ENCODE measurements at regions not wholly inside any gene's neighbourhood (a gene's known extent, or its start where the extent isn't known, plus 50 kb on each side); places are given as distances from the start of the nearest gene placed in this dataset.

- H3K27ac ChIP-seq (ENCODE audit: low read depth, low read length), result no peak overlapping the region
- H3K79me2 ChIP-seq (ENCODE audit: control insufficient read depth, insufficient read depth, low read length, unreplicated experiment), result no peaks in the 10 kb centered on the region
- H3K4me1 ChIP-seq (ENCODE audit: control insufficient read depth, insufficient read depth, low read length, unreplicated experiment), result no peaks in the 10 kb centered on the region
- H3K27me3 ChIP-seq (ENCODE audit: insufficient read depth, low read length), result peaks cover 26% of the 10 kb centered on the region
- no peaks in the 10 kb centered on the region for H3K36me3 ChIP-seq (ENCODE audit: insufficient read depth, low read length)
- H3K4me3 ChIP-seq (ENCODE audit: low read depth, low read length), result no peak overlapping the region
- no peak overlapping the region for H2AFZ ChIP-seq (ENCODE audit: low read length, unreplicated experiment)
Measured at GRCh38 chr4:77466430-77466829, 139.2 kb upstream of the CXCL13 start.

- H3K36me3 ChIP-seq (ENCODE audit: insufficient read depth, low read length), result no peaks in the 10 kb centered on the region
- no peaks in the 10 kb centered on the region for H3K79me2 ChIP-seq (ENCODE audit: control insufficient read depth, insufficient read depth, low read length, unreplicated experiment)
- no peak overlapping the region for H3K27ac ChIP-seq (ENCODE audit: low read depth, low read length)
- no peak overlapping the region for H2AFZ ChIP-seq (ENCODE audit: low read length, unreplicated experiment)
- H3K4me1 ChIP-seq (ENCODE audit: control insufficient read depth, insufficient read depth, low read length, unreplicated experiment), result no peaks in the 10 kb centered on the region
- peaks cover 57% of the 10 kb centered on the region for H3K27me3 ChIP-seq (ENCODE audit: insufficient read depth, low read length)
- no peak overlapping the region for H3K4me3 ChIP-seq (ENCODE audit: low read depth, low read length)
Measured at GRCh38 chr4:77471821-77472495, 133.7 kb upstream of the CXCL13 start.

DNA sequence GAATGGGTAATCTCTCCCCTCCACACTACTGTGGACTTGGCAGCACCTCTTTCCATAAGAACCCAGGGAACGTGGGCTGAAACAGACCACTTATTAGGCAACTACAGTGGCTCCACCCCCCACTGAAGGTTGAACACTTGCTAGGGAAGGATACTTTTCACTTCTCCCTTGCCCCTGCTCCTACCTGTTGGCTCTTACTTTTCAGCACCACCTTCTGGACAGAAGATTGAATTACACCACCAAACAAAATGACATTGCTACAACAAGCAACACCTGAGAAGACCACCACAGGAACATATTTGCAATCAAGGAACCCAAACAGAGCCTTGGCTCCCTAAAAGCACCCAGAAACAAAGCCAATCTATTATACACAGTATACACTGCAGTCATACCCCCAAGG lies 132.1 kb upstream of the CXCL13 start:
- no peaks in the 10 kb centered on the region for H3K79me2 ChIP-seq (ENCODE audit: control insufficient read depth, insufficient read depth, low read length, unreplicated experiment)
- H3K4me1 ChIP-seq (ENCODE audit: control insufficient read depth, insufficient read depth, low read length, unreplicated experiment), result no peaks in the 10 kb centered on the region
- H3K27me3 ChIP-seq (ENCODE audit: insufficient read depth, low read length), result peaks cover 65% of the 10 kb centered on the region
- no peak overlapping the region for H3K4me3 ChIP-seq (ENCODE audit: low read depth, low read length)
- H2AFZ ChIP-seq (ENCODE audit: low read length, unreplicated experiment), result no peak overlapping the region
- no peak overlapping the region for H3K27ac ChIP-seq (ENCODE audit: low read depth, low read length)
- H3K36me3 ChIP-seq (ENCODE audit: insufficient read depth, low read length), result no peaks in the 10 kb centered on the region

- H3K4me1 ChIP-seq (ENCODE audit: control insufficient read depth, insufficient read depth, low read length, unreplicated experiment), result no peaks in the 10 kb centered on the region
- peaks cover 39% of the 10 kb centered on the region; the same call in 1 of the 2 replicates for H3K27me3 ChIP-seq (ENCODE audit: insufficient read depth, low read length)
- no peak overlapping the region for H3K4me3 ChIP-seq (ENCODE audit: low read depth, low read length)
- H3K79me2 ChIP-seq (ENCODE audit: control insufficient read depth, insufficient read depth, low read length, unreplicated experiment), result no peaks in the 10 kb centered on the region
- H3K36me3 ChIP-seq (ENCODE audit: insufficient read depth, low read length), result no peaks in the 10 kb centered on the region
- H3K27ac ChIP-seq (ENCODE audit: low read depth, low read length), result no peak overlapping the region
- no peak overlapping the region for H2AFZ ChIP-seq (ENCODE audit: low read length, unreplicated experiment)
Measured at GRCh38 chr4:77481856-77482255, 123.8 kb upstream of the CXCL13 start.

DNA sequence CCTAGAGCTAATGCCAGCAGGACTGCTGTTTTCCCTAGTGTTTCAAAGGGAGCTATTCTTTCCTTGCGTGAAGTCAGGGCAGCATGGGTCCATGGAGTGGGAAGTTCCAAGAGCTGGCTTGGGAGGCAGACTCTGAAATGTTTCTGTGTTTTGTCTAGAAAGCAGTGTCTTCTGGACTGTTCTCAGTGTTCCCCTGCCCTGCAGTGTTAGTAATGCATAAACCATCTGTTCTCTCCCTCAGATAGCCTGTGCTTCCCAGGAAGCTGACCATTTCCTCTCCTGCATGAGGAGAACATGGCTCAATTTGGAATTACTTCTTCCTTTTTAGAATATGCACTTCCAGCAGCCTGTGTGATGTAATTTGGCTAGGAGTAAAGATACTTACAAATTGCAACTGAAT lies 116.7 kb upstream of the CXCL13 start:
- Histone ChIP-seq H3K27me3 (ENCODE audit: insufficient read depth, low read length) (peaks cover 41% of the 10 kb centered on the region), H3K4me1 (ENCODE audit: control insufficient read depth, insufficient read depth, low read length, unreplicated experiment) (no peaks in the 10 kb centered on the region), H3K36me3 (ENCODE audit: insufficient read depth, low read length) (no peaks in the 10 kb centered on the region), H3K4me3 (ENCODE audit: low read depth, low read length) (no peak overlapping the region), H3K27ac (ENCODE audit: low read depth, low read length) (no peak overlapping the region), H2AFZ (ENCODE audit: low read length, unreplicated experiment) (no peak overlapping the region), H3K79me2 (ENCODE audit: control insufficient read depth, insufficient read depth, low read length, unreplicated experiment) (no peaks in the 10 kb centered on the region)

GRCh38 chr4:77493120-77493752 lies 112.4 kb upstream of the CXCL13 start:
- no peak overlapping the region for H3K4me3 ChIP-seq (ENCODE audit: low read depth, low read length)
- no peak overlapping the region for H3K27ac ChIP-seq (ENCODE audit: low read depth, low read length)
- no peaks in the 10 kb centered on the region for H3K4me1 ChIP-seq (ENCODE audit: control insufficient read depth, insufficient read depth, low read length, unreplicated experiment)
- no peak overlapping the region for H2AFZ ChIP-seq (ENCODE audit: low read length, unreplicated experiment)
- H3K79me2 ChIP-seq (ENCODE audit: control insufficient read depth, insufficient read depth, low read length, unreplicated experiment), result no peaks in the 10 kb centered on the region
- H3K36me3 ChIP-seq (ENCODE audit: insufficient read depth, low read length), result no peaks in the 10 kb centered on the region
- peaks cover 34% of the 10 kb centered on the region for H3K27me3 ChIP-seq (ENCODE audit: insufficient read depth, low read length)

DNA sequence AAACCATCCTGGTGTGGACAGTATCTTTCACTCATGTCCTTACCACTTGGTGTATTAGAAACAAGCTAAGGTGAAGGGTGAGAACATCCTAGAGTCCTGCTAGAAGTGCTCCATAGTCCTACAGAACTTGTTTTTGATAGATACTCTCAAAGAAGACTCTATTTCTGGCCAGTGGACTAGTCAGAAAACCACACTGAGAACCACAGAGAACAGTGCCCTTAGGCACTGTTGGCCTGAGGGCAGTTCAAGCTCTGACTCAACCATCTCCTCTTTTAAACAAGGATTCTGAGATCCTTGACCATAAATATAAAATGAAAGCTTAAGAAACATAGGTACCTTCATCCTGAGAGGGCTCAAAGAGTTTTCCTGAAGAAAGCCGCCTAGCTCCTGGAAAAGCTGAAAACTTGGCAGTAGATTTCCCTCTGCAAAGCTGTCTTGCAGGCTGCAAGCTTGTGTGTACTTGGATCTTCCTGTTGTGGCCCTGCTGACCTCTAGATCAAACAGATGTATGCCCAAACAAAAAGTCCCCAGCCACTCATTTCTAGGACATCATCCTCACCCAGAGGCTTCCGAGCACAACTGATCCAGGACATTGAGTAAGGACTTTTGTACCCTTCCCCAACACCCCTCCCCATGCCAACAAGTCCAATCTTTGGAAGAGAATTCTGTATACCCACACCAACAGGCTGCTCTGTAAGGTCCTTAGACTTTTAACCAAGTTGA lies 111.6 kb upstream of the CXCL13 start:
- Histone ChIP-seq H3K27ac (ENCODE audit: low read depth, low read length) (no peak overlapping the region), H3K27me3 (ENCODE audit: insufficient read depth, low read length) (peaks cover 34% of the 10 kb centered on the region), H3K4me1 (ENCODE audit: control insufficient read depth, insufficient read depth, low read length, unreplicated experiment) (no peaks in the 10 kb centered on the region), H3K36me3 (ENCODE audit: insufficient read depth, low read length) (no peaks in the 10 kb centered on the region), H3K4me3 (ENCODE audit: low read depth, low read length) (no peak overlapping the region), H2AFZ (ENCODE audit: low read length, unreplicated experiment) (no peak overlapping the region), H3K79me2 (ENCODE audit: control insufficient read depth, insufficient read depth, low read length, unreplicated experiment) (no peaks in the 10 kb centered on the region)

GRCh38 chr4:77496457-77496856 lies 109.2 kb upstream of the CXCL13 start:
- no peak overlapping the region for H3K4me3 ChIP-seq (ENCODE audit: low read depth, low read length)

DNA sequence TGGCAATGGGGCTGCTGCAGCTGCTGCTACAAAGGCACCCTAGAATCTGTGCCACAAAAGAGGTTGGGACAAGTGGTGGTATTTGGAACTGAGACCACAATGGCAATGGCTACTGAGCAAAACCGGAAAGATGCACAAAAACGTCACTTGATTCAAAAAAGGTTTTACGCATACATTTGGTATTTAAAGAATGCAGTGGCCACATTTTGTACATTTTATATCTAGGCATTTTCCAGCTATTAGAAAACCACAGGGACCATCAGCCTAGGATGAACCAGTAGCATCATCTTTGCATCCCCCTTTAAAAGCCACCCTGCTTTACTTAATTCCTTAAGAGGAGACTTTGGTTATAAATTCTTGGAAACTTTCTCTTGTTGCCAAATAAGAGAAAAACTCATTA lies 104.8 kb upstream of the CXCL13 start:
- no peak overlapping the region for H2AFZ ChIP-seq (ENCODE audit: low read length, unreplicated experiment)
- H3K27ac ChIP-seq (ENCODE audit: low read depth, low read length), result peak overlapping the region; percentile 61
- H3K79me2 ChIP-seq (ENCODE audit: control insufficient read depth, insufficient read depth, low read length, unreplicated experiment), result no peaks in the 10 kb centered on the region
- peaks cover 15% of the 10 kb centered on the region for H3K4me1 ChIP-seq (ENCODE audit: control insufficient read depth, insufficient read depth, low read length, unreplicated experiment)
- no peaks in the 10 kb centered on the region for H3K36me3 ChIP-seq (ENCODE audit: insufficient read depth, low read length)
- H3K4me3 ChIP-seq (ENCODE audit: low read depth, low read length), result no peak overlapping the region; the same call in 1 of the 2 replicates
- peaks cover 9% of the 10 kb centered on the region; the same call in 1 of the 2 replicates for H3K27me3 ChIP-seq (ENCODE audit: insufficient read depth, low read length)

More at GRCh38 chr4:77496457-77496856, 109.2 kb upstream of the CXCL13 start:
- Histone ChIP-seq H2AFZ (ENCODE audit: low read length, unreplicated experiment) (no peak overlapping the region), H3K27ac (ENCODE audit: low read depth, low read length) (no peak overlapping the region), H3K4me1 (ENCODE audit: control insufficient read depth, insufficient read depth, low read length, unreplicated experiment) (peaks cover 11% of the 10 kb centered on the region), H3K79me2 (ENCODE audit: control insufficient read depth, insufficient read depth, low read length, unreplicated experiment) (no peaks in the 10 kb centered on the region), H3K27me3 (ENCODE audit: insufficient read depth, low read length) (peaks cover 20% of the 10 kb centered on the region), H3K36me3 (ENCODE audit: insufficient read depth, low read length) (no peaks in the 10 kb centered on the region)

DNA sequence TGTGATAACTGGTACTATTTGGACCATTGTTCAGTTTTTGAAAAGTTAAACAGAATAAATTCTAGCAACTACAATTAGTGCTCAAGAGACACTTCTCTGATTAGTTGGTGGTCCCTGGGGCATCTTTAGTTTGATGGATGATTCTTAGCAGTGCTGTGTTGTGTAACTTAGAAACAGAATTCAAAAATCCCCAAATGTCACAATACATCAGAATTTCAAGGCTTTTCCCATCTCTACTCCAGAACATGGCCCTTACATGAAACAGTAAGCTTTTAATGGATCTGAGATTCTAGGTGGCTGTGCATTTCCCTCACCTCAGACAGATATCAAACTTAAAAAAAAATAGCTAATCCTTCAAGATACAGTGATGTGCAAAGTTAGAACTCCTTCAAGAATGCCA lies 104.4 kb upstream of the CXCL13 start:
- H3K36me3 ChIP-seq (ENCODE audit: insufficient read depth, low read length), result no peaks in the 10 kb centered on the region

More for the DNA sequence above, 104.4 kb upstream of the CXCL13 start:
- Histone ChIP-seq H3K4me1 (ENCODE audit: control insufficient read depth, insufficient read depth, low read length, unreplicated experiment) (peaks cover 15% of the 10 kb centered on the region), H3K79me2 (ENCODE audit: control insufficient read depth, insufficient read depth, low read length, unreplicated experiment) (no peaks in the 10 kb centered on the region), H2AFZ (ENCODE audit: low read length, unreplicated experiment) (no peak overlapping the region), H3K27ac (ENCODE audit: low read depth, low read length) (peak overlapping the region; percentile 61), H3K27me3 (ENCODE audit: insufficient read depth, low read length) (peaks cover 8% of the 10 kb centered on the region; the same call in 1 of the 2 replicates), H3K4me3 (ENCODE audit: low read depth, low read length) (no peak overlapping the region; the same call in 1 of the 2 replicates)
